ENCODE measurements at regions not wholly inside any gene's neighbourhood (a gene's known extent, or its start where the extent isn't known, plus 50 kb on each side); places are given as distances from the start of the nearest gene placed in this dataset.

- no TSS peak for BruUV-seq (replicated peaks)
- in situ Hi-C loops (cut with HindIII; ENCODE audit: low pct_unique_long_range_greater_than_20kb, low sequenced_read_pairs) = no loop called here
- ATAC-seq (no peak), DNase-seq (ENCODE audit: low read depth, low spot score) (no peak)
- Histone ChIP-seq H3K36me3 (ENCODE audit: control insufficient read depth, insufficient read depth, low read length) (no peaks in the 10 kb centered on the region), H3K9me3 (ENCODE audit: control insufficient read depth, insufficient read depth, low read depth, low read length) (no peaks in the 10 kb centered on the region), H3K4me1 (ENCODE audit: control insufficient read depth, insufficient read depth, low read length) (peaks cover 33% of the 10 kb centered on the region), H3K27me3 (ENCODE audit: control insufficient read depth, insufficient read depth, low read length) (no peaks in the 10 kb centered on the region), H3K27ac (ENCODE audit: low read length) (peak overlapping the region; percentile 68), H3K4me3 (ENCODE audit: low read depth in 2 of 2, low read length in 2 of 2) (no peak overlapping the region)
- intact Hi-C loops (cut with micrococcal nuclease; ENCODE audit: unreplicated experiment) = no loop called here
- ChIA-PET POLR2A (interaction anchor here (0.5 kb wide), 1 partner anchor 303 kb away, joined by 3 read pairs; no protein-coding TSS in a partner anchor), CTCF (no interaction called here)
- TF ChIP-seq REST (IDR thresholded peaks at IDR 0.05; ENCODE audit: insufficient read depth in 1 of 2, low read depth in 2 of 2, low read length in 1 of 2) (no peak), CTCF (IDR thresholded peaks at IDR 0.05) (no peak), POLR2AphosphoS5 (IDR thresholded peaks at IDR 0.05; ENCODE audit: low read depth, low read length) (no peak), SIN3A (IDR thresholded peaks at IDR 0.05; ENCODE audit: borderline replicate concordance, insufficient read depth, low read depth, low read length) (no peak), TCF7L2 (IDR thresholded peaks at IDR 0.05; ENCODE audit: low read depth, low read length) (no peak)
These were observed 101.8 kb downstream of the PCSK1 start for GRCh38 chr5:96331210-96331609.

GRCh38 chr5:96330530-96331140 is 102.4 kb downstream of the PCSK1 start:
- no TSS peak for BruUV-seq (replicated peaks)
- POLR2A ChIA-PET = interaction anchor here (0.6 kb wide), 1 partner anchor 444 kb away, joined by 12 read pairs; no protein-coding TSS in a partner anchor

More at GRCh38 chr5:96330530-96331140, 102.4 kb downstream of the PCSK1 start:
- Histone ChIP-seq H3K27ac (ENCODE audit: low read length) (peak overlapping the region; percentile 68), H3K9me3 (ENCODE audit: control insufficient read depth, insufficient read depth, low read depth, low read length) (no peaks in the 10 kb centered on the region), H3K36me3 (ENCODE audit: control insufficient read depth, insufficient read depth, low read length) (no peaks in the 10 kb centered on the region), H3K4me3 (ENCODE audit: low read depth in 2 of 2, low read length in 2 of 2) (no peak overlapping the region), H3K4me1 (ENCODE audit: control insufficient read depth, insufficient read depth, low read length) (peaks cover 30% of the 10 kb centered on the region), H3K27me3 (ENCODE audit: control insufficient read depth, insufficient read depth, low read length) (no peaks in the 10 kb centered on the region)
- TF ChIP-seq CTCF (IDR thresholded peaks at IDR 0.05) = no peak
- no peak for TF ChIP-seq SIN3A (IDR thresholded peaks at IDR 0.05; ENCODE audit: borderline replicate concordance, insufficient read depth, low read depth, low read length)
- TF ChIP-seq REST (IDR thresholded peaks at IDR 0.05; ENCODE audit: insufficient read depth in 1 of 2, low read depth in 2 of 2, low read length in 1 of 2) = no peak
- CTCF ChIA-PET = no interaction called here
- DNase-seq (ENCODE audit: low read depth, low spot score) (no peak), ATAC-seq (no peak)
- in situ Hi-C loops (cut with HindIII; ENCODE audit: low pct_unique_long_range_greater_than_20kb, low sequenced_read_pairs) = no loop called here
- intact Hi-C loops (cut with micrococcal nuclease; ENCODE audit: unreplicated experiment) = no loop called here
